Neural crest cell (in vitro differentiated cells): ENCODE measurements at regions not wholly inside any gene's neighbourhood (a gene's known extent, or its start where the extent isn't known, plus 50 kb on each side); places are given as distances from the start of the nearest gene placed in this dataset.
"Not testable (repeated sequence)": the region's sequence is repeated elsewhere in the genome, so short reads cannot be mapped to it uniquely, and the experiment has no call there.

Source experiments
- DNase-seq: peaks from one replicate; pipeline ENCODE4 v3.0.0; 2021; ENCODE audit warnings: low read depth, mixed read lengths, low spot score
- H3K27ac Mint-ChIP-seq: one replicate; pipeline ENCODE4 v1.8.0; 2021; ENCODE audit warnings: mild to moderate bottlenecking, mixed read lengths; ENCODE audit not compliant: unreplicated experiment
- H3K27me3 Mint-ChIP-seq: 2 replicates; pipeline ENCODE4 v1.8.0; 2021; ENCODE audit warnings: low read depth, mild to moderate bottlenecking, mixed read lengths
- H3K36me3 Mint-ChIP-seq: 2 replicates; pipeline ENCODE4 v1.8.0; 2021; ENCODE audit warnings: low read depth, mild to moderate bottlenecking, mixed read lengths
- H3K4me1 Mint-ChIP-seq: 2 replicates; pipeline ENCODE4 v1.8.0; 2021; ENCODE audit warnings: mixed read lengths
- H3K4me3 Mint-ChIP-seq: one replicate; pipeline ENCODE4 v1.8.0; 2021; ENCODE audit warnings: mild to moderate bottlenecking, mixed read lengths
- H3K9me3 Mint-ChIP-seq: 2 replicates; pipeline ENCODE4 v1.8.0; 2021; ENCODE audit warnings: mixed read lengths
- CTCF ChIP-seq: fragments of 200-600 bp; sonication (generic); conservative IDR thresholded peaks from 2 replicates; pipeline ENCODE4 v1.5.0; 2021; ENCODE audit warnings: antibody characterized with exemption, mild to moderate bottlenecking

DNA sequence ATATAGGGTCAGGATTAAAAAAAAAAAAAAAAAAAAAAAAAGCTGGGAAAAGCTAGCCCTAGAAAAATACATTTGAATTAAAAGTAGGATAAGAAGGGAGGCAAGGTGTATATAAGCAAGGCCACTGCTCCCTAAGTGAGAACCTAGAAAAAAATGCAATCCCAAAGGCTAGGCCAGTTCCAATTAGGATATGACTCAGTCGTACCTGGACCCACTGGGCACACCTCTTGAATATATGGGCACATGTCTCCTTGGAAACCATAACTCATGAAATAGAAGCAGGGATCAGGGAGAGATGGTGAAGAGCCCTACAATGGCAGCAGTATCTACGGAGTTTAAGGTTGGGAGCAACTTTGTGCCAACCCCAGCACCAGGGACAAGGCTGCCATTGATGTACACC lies 314.1 kb upstream of the IL12A start:
- Mint-ChIP-seq H3K4me1 (no peaks in the 10 kb centered on the region), H3K27me3 (no peaks in the 10 kb centered on the region), H3K4me3 (no peak overlapping the region), H3K9me3 (peaks cover 2% of the 10 kb centered on the region), H3K27ac (no peak overlapping the region), H3K36me3 (no peaks in the 10 kb centered on the region)
- no peak for DNase-seq
- TF ChIP-seq CTCF, result no peak

GRCh38 chr3:159675285-159675684 lies 313.4 kb upstream of the IL12A start:
- Mint-ChIP-seq H3K4me1 (no peaks in the 10 kb centered on the region), H3K36me3 (no peaks in the 10 kb centered on the region), H3K4me3 (no peak overlapping the region), H3K27ac (no peak overlapping the region), H3K27me3 (no peaks in the 10 kb centered on the region), H3K9me3 (peaks cover 2% of the 10 kb centered on the region)
- TF ChIP-seq CTCF, result no peak
- DNase-seq, result no peak

- no peak for DNase-seq
- H3K9me3 Mint-ChIP-seq, result peaks cover 2% of the 10 kb centered on the region
- no peaks in the 10 kb centered on the region for H3K36me3 Mint-ChIP-seq
- no peaks in the 10 kb centered on the region for H3K4me1 Mint-ChIP-seq
- no peak overlapping the region for H3K27ac Mint-ChIP-seq
- H3K27me3 Mint-ChIP-seq, result peaks cover 2% of the 10 kb centered on the region
- TF ChIP-seq CTCF, result no peak
- H3K4me3 Mint-ChIP-seq, result no peak overlapping the region
These were observed 308.7 kb upstream of the IL12A start for GRCh38 chr3:159679900-159680299.

GRCh38 chr3:159681717-159682116 lies 306.9 kb upstream of the IL12A start:
- not testable (repeated sequence) for H3K4me3 Mint-ChIP-seq, H3K27ac Mint-ChIP-seq, H3K4me1 Mint-ChIP-seq, H3K27me3 Mint-ChIP-seq, DNase-seq, H3K36me3 Mint-ChIP-seq, H3K9me3 Mint-ChIP-seq

- peaks cover 9% of the 10 kb centered on the region for H3K9me3 Mint-ChIP-seq
- TF ChIP-seq CTCF, result no peak
- no peaks in the 10 kb centered on the region for H3K4me1 Mint-ChIP-seq
- H3K27me3 Mint-ChIP-seq, result peaks cover 19% of the 10 kb centered on the region
- DNase-seq, result no peak
- H3K36me3 Mint-ChIP-seq, result peaks cover 2% of the 10 kb centered on the region
- H3K4me3 Mint-ChIP-seq, result no peak overlapping the region
- H3K27ac Mint-ChIP-seq, result no peak overlapping the region
These were observed 302.8 kb upstream of the IL12A start for GRCh38 chr3:159685801-159686200.

DNA sequence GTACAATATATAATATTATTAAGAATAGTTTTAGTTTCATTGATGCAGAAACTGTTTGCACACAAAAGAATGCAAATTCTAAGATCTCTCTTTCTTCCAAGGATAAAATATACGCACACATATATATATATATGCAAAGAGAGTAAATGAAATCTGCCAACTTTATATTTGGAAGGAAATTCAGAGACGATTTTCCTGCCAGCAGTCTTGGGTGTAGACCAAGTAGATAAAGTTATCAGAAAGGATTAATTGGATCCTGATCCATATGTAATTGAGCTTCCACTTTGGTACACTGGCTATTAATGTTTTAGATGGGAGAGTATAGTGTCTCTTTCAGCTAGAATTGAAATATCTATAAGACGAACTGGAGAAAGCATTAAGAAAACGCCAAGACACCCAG lies 295.4 kb upstream of the IL12A start:
- peaks cover 10% of the 10 kb centered on the region for H3K27me3 Mint-ChIP-seq
- no peak for DNase-seq
- no peak for TF ChIP-seq CTCF
- no peak overlapping the region for H3K27ac Mint-ChIP-seq
- peaks cover 12% of the 10 kb centered on the region for H3K9me3 Mint-ChIP-seq
- no peak overlapping the region for H3K4me3 Mint-ChIP-seq
- peaks cover 4% of the 10 kb centered on the region for H3K36me3 Mint-ChIP-seq
- no peaks in the 10 kb centered on the region for H3K4me1 Mint-ChIP-seq
